ENCODE measurements at regions not wholly inside any gene's neighbourhood (a gene's known extent, or its start where the extent isn't known, plus 50 kb on each side); places are given as distances from the start of the nearest gene placed in this dataset.

DNA sequence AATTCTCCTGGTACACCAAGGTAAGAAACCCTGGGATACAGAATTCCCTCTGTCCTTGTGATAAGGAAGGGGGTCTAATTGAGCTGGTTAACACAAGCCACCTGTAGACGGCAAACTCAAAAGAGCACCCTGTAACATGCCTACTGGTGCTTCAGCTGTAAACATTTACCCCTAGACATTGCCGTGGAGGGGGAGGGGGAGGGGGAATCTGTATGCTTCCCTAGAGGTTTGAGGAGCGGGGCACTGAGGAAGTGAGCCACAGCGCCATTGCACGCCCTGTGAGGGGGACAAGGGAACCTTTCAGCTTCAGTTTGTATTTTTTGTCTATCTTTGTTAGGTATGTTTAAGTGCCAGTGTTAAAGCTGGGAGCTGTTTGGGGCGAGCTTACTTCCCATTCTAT, 99.8 kb downstream of the AASDHPPT start:
- TF ChIP-seq, protein P1, sequence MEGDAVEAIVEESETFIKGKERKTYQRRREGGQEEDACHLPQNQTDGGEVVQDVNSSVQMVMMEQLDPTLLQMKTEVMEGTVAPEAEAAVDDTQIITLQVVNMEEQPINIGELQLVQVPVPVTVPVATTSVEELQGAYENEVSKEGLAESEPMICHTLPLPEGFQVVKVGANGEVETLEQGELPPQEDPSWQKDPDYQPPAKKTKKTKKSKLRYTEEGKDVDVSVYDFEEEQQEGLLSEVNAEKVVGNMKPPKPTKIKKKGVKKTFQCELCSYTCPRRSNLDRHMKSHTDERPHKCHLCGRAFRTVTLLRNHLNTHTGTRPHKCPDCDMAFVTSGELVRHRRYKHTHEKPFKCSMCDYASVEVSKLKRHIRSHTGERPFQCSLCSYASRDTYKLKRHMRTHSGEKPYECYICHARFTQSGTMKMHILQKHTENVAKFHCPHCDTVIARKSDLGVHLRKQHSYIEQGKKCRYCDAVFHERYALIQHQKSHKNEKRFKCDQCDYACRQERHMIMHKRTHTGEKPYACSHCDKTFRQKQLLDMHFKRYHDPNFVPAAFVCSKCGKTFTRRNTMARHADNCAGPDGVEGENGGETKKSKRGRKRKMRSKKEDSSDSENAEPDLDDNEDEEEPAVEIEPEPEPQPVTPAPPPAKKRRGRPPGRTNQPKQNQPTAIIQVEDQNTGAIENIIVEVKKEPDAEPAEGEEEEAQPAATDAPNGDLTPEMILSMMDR (IDR thresholded peaks at IDR 0.05) = no peak
- no peak for TF ChIP-seq POLR2A (IDR thresholded peaks at IDR 0.05)

Data from breast epithelium (tissue), 3 donors.